GM18861 (cell line): ENCODE measurements at regions not wholly inside any gene's neighbourhood (a gene's known extent, or its start where the extent isn't known, plus 50 kb on each side); places are given as distances from the start of the nearest gene placed in this dataset.
"Not testable (repeated sequence)": the region's sequence is repeated elsewhere in the genome, so short reads cannot be mapped to it uniquely, and the experiment has no call there.

Experiments
- ATAC-seq: cut with Tn5 transposase; IDR thresholded peaks from one replicate; pipeline ENCODE4 v1.9.1; 2021; ENCODE audit not compliant: unreplicated experiment

DNA sequence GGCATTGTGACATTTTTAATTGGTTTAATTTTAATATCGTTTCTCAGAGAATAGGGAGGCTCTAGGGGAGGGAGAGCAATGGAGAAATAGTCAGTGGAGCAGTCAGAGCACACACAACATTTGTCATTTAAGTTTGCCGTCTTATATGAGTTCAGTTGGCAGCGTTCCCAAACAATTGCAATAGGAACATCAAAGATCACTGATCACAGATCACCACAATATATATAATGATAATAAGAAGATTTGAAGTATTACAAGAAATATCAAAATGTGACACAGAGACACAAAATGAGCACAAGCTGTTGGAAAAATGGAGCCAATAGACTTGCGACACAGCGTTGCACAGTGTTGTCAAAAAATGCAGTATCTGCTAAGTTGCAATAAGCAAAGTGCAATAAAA lies 303.7 kb downstream of the CDH19 start:
- no peak for ATAC-seq

DNA sequence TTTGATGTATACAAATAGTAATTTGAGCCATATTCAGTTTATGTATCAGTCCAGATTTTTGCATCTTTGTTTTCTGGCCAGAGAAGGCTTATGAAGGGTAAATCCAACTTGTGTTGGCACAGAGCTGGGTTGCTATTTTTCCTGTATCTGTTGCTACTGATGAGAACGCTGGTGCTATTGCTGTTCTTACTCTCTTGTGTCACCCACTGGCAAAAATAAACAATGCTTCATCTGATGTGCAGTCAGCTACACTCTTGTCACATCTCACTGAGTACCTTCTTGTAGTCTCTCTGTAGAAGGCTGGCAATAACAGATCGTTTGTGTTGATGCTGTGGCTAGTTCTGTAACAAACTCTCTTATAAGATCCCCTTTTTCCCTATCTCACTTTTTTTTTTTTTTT lies 323.4 kb downstream of the CDH19 start:
- ATAC-seq, result no peak

GRCh38 chr18:66271962-66272361 lies 331.9 kb downstream of the CDH19 start:
- ATAC-seq, result no peak

- no peak for ATAC-seq
Observed at GRCh38 chr18:66264130-66264529, 339.8 kb downstream of the CDH19 start.

- no peak for ATAC-seq
Observed at GRCh38 chr18:66254121-66254520, 349.8 kb downstream of the CDH19 start.

DNA sequence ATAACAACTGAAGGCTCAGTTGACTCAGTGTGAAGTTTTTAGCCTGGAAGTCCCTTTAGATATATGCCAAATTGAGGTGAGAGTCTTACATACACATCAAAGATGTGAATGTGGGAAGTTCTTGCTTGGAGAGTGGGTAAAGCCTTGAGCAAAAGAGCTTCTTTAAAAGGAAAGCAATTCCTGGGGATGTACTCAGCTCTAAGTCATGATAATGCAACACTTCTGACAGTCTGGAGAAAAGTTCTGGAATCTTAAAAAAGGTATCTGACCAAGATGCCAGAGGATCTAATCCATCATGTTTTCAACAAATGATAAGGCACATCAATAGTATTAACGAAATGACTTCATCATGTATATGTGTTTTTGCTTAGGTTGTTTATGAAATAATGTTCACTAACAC lies 351.2 kb downstream of the CDH19 start:
- ATAC-seq, result no peak

GRCh38 chr18:66235206-66235605 lies 368.7 kb downstream of the CDH19 start:
- no peak for ATAC-seq

DNA sequence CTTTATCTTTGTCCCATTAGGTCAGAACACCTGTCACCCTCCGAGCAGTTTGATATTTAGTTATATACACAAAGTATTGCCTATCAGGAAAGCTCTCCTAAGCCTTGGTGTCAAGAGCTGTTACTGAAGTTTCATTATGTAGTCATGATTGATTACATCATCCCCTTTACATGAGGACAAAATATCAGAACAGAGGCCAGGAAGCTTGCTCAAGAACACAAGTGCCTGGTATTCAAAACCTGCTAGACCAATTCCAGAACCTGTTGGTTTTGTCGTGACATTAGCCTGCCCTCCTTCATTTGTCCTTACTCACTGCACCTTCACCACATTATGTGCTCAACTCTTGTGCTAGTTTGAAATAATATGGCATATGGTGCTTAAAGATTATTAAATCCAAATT lies 377.1 kb downstream of the CDH19 start:
- no peak for ATAC-seq

GRCh38 chr18:66223317-66223716 lies 380.6 kb downstream of the CDH19 start:
- not testable (repeated sequence) for ATAC-seq

DNA sequence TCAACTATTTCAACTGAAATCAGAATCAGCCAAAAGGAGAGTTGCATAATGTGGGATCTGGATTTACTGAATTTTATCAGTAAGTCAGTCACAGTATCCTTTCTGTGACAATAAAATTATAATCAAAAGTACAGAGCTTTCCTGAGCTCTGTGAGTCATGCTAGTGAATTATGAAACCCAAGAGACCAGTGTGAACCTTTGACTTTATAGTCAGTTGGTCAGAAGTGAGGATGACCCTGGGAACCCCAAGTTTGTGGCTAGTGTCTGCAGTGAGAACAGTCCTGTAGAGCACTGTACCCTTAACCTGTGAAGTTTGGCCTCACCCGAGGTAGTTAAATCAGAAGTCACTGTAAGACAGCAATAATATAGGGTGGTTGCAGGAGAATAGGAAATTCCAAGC lies 381.7 kb downstream of the CDH19 start:
- no peak for ATAC-seq

GRCh38 chr18:66219817-66220216 lies 384.1 kb downstream of the CDH19 start:
- ATAC-seq, result no peak

GRCh38 chr18:66211749-66212148 lies 392.1 kb downstream of the CDH19 start:
- ATAC-seq, result no peak

- no peak for ATAC-seq
Observed at GRCh38 chr18:66210875-66211274, 393.0 kb downstream of the CDH19 start.

DNA sequence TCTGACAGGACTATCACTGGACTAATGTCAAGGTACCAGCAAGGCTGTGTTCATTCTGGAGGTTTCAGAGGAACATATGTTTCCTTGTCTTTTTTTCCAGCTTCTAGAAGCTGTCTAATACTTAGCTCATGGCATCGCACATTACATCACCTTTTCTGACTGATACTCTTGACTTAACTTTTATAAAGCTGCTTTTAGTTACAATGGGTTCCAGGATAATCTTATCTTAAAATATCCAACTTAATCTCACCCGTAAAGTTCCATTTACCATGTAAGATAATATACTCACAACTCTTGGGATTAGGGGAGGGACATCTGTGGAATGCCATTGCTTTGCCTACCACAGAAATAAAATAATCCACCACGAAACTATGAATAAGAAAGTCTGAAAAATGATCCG lies 394.2 kb downstream of the CDH19 start:
- ATAC-seq, result no peak

DNA sequence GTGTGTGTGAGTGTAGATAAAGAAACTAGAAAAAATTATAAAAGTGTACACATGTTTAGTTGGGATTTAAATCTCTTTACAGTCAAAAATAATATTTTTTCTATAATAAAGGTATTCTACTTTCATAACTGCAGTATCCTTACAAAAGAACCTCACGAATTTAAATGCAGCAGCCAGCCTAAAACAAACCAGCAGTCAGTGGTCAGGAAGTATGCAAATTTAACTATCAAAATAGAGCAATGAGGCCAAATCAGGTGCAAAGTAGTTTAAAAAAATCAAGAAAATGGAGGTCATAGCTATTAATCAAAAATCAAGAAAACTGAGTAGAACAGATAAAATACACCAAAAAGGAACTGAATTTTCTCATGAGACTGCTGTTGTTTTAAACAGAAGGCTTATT lies 407.1 kb downstream of the CDH19 start:
- no peak for ATAC-seq

DNA sequence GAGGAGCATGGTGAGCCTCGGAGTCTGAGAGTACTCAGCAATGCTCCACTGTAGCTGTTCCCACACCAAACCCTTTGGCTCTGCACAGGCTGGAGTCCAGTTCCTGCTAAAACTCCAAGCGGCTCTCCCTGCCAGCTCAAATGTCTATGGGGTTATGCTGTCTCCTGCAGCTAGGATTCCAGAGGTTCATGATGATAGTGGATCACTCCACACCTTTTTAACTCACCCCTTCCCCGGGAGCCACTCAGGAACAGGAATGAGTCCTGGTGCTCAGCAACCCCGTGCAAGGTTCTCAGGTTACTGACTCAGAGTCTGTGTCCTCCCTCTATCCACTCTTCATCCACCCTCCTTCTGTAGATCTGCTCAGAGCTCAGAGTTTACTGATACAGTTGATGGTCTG lies 410.0 kb downstream of the CDH19 start:
- no peak for ATAC-seq

DNA sequence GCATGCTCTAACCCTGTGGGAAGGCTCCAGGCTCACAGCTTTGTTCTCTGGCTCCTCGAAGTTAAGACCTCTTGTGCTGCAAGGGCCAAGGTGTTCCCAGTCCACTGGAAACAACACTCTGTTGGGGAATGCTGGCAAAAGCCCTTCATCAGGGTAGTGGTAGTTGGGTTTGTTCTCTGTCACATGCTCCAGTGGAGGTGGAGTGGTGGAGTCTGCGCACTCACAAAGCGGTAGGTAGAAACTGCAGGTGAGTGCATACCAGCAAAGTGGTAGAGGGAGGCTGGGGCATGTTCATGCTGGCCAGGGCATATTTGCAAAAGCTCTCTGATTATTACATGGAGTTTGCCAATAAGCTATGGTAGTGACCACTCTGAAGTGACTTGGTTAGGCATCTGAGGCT lies 410.5 kb downstream of the CDH19 start:
- ATAC-seq, result no peak

DNA sequence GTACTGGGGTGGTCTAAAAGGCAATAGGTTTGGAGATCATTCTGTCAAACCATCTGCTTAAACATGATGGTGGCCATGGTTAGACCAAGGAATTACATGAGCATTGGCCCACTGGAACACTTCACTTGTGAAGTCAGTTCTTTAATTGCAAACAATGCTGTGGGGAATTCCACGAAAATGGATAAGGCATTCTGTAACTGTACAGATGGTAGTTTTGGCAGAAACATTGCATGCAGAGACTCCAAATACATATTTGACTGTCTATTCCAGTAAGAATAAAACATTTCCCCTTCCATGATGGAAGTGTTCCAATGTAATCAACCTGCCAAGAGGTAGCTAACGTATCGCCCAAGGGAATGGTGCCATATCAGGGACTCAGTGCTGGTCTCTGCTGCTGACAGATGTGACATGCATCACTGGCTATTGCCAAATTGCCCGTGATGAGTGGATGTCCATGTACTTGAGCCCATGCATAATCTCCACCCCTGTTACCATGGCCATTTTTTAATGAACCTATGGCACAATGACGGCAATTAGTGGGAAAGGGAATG lies 417.9 kb downstream of the CDH7 start:
- ATAC-seq, result no peak

DNA sequence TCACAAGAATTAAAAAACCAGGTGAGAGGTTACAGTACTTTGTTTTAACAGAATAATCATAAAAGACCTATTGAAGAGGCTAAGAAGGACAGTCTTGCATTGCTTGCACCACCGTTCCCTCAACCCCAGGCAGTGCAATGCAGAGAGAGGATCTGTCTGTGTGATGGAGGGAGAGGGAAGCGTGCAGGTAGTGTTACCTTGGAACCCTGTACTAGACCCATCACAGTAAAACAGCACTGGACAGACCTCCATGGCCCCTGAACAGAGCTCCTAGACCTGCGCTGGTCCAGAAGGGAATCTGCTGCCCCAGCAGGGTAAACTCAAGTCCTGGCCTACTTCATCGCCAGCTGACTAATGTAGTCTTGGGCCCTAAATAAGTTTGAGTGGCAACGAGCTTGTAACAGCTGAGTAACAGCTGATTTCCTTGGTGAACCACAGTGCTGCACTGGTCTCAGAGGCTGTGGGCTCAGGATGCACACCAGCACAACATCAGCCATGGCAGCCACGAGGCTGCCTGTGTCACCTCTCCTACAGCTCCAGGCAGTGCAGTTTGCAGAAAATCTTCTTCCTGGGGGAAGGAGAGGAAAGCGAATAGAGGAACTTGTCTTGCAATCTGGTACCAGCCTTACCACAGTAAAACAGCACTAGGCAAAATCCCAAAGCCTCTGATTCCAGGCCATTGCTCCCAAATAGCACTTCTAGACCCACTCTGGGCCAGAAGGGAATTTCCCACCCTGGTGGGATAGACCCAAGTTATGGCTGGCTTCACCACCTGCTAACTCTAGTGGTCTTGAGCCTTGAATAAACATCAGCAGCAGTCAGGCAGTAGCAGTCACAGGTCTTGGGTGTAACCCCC lies 417.2 kb downstream of the CDH7 start:
- no peak for ATAC-seq

- no peak for ATAC-seq
Observed at GRCh38 chr18:66160007-66160406, 409.2 kb downstream of the CDH7 start.

DNA sequence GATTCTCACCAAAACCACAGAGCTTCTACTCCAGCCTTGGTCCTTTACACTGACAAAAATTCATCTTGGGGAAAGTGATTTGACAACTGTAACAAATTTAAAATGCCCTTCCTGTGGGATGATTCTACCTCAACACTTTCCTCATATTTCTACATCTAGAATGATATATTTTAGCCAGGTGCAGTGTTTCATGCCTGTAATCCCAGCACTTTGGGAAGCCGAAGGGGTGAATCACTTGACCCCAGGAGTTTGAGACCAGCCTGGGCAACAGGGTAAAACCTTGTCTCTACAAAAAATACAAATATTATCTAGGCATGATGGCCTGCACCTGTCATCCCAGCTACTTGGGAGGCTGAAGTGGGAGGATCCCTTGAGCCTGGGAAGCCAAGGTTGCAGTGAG lies 408.6 kb downstream of the CDH7 start:
- ATAC-seq, result no peak

DNA sequence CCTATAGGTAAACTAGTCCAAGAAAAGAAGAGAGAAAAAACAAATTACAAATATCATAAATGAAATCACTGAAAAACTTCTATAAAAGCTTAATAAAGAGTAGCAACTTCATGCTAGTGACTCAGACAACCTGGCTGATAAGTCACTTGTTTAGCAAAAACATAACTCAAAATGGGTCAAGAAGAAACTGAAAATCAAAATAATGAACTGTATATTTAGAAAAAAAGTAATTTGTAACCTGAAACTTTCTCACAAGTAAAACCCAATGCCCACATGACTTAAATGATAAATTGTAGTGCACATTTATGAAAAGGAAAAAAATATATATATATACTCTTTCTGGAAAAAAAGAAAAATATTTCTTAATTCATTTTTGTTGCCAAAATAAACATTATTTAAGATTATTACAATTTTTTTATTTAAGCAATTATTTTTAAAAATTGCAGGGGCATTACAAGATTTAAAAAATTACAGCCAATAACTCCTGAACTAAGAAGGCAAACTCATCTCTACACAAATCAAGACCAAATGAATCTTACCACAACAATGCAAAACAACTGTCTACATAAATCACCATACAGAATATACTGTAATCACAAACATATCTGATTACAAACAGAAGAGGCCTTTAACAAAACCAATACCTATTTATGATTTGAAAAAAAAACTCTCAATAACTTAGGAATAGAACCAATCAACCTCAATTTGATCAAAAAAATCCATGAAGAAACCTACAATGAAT lies 406.3 kb downstream of the CDH7 start:
- no peak for ATAC-seq
